ENCODE measurements at regions not wholly inside any gene's neighbourhood (a gene's known extent, or its start where the extent isn't known, plus 50 kb on each side); places are given as distances from the start of the nearest gene placed in this dataset.

DNA sequence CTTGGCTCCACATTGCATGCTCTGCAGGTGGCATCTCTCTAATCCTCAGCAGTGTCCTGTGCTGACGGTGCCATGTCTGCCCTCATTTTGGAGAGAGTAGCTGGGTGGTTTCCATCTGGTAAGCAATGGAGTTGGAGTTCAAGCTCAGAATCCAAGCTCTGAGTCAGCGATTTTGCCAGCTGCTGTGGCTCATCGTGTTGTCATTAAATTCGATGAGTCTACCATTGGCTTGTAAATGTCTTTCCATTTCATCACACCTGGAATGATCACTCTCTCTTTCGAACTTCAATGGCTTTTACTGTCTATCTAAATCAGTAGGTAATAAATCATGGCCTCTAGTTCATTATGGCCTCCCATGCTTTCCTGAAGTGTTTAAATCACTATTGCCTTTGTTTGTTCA, 378.5 kb upstream of the TSHZ2 start:
- intact Hi-C loops (cut with micrococcal nuclease; ENCODE audit: unreplicated experiment) = no loop called here
- CTCF ChIA-PET = no interaction called here
- BruUV-seq (replicated peaks) = no TSS peak
- Histone ChIP-seq H3K27ac (ENCODE audit: control insufficient read depth, insufficient read depth) (no peak overlapping the region), H2AFZ (ENCODE audit: control insufficient read depth, low read depth, low read length) (no peak overlapping the region), H3K79me2 (ENCODE audit: control insufficient read depth, insufficient read depth, low read length) (no peaks in the 10 kb centered on the region), H3K9ac (ENCODE audit: control insufficient read depth, insufficient read depth, low read length) (no peak overlapping the region), H3K4me2 (ENCODE audit: control insufficient read depth, insufficient read depth) (no peak overlapping the region), H4K20me1 (ENCODE audit: control insufficient read depth, insufficient read depth) (no peaks in the 10 kb centered on the region), H3K27me3 (replicated peaks in 1 of 2; ENCODE audit: control insufficient read depth in 2 of 2, insufficient read depth in 2 of 2, low read length in 1 of 2) (no peaks in the 10 kb centered on the region), H3K4me1 (ENCODE audit: control insufficient read depth, insufficient read depth, low read length) (no peaks in the 10 kb centered on the region), H3K9me3 (replicated peaks; ENCODE audit: control insufficient read depth, insufficient read depth, low read length) (no peaks in the 10 kb centered on the region), H3K4me3 (no peak overlapping the region), H3K36me3 (ENCODE audit: control insufficient read depth in 2 of 2, insufficient read depth in 2 of 2, low read length in 1 of 2) (no peaks in the 10 kb centered on the region)
- in situ Hi-C loops (cut with MboI) = no loop called here
- FAIRE-seq (no peak), ATAC-seq (no peak), DNase-seq (ENCODE audit: low read depth, low spot score) (no peak)
- TF ChIP-seq, protein P1, sequence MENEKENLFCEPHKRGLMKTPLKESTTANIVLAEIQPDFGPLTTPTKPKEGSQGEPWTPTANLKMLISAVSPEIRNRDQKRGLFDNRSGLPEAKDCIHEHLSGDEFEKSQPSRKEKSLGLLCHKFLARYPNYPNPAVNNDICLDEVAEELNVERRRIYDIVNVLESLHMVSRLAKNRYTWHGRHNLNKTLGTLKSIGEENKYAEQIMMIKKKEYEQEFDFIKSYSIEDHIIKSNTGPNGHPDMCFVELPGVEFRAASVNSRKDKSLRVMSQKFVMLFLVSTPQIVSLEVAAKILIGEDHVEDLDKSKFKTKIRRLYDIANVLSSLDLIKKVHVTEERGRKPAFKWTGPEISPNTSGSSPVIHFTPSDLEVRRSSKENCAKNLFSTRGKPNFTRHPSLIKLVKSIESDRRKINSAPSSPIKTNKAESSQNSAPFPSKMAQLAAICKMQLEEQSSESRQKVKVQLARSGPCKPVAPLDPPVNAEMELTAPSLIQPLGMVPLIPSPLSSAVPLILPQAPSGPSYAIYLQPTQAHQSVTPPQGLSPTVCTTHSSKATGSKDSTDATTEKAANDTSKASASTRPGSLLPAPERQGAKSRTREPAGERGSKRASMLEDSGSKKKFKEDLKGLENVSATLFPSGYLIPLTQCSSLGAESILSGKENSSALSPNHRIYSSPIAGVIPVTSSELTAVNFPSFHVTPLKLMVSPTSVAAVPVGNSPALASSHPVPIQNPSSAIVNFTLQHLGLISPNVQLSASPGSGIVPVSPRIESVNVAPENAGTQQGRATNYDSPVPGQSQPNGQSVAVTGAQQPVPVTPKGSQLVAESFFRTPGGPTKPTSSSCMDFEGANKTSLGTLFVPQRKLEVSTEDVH (IDR thresholded peaks at IDR 0.05; ENCODE audit: low read depth, partially characterized antibody) = no peak
- TF ChIP-seq, protein P2, sequence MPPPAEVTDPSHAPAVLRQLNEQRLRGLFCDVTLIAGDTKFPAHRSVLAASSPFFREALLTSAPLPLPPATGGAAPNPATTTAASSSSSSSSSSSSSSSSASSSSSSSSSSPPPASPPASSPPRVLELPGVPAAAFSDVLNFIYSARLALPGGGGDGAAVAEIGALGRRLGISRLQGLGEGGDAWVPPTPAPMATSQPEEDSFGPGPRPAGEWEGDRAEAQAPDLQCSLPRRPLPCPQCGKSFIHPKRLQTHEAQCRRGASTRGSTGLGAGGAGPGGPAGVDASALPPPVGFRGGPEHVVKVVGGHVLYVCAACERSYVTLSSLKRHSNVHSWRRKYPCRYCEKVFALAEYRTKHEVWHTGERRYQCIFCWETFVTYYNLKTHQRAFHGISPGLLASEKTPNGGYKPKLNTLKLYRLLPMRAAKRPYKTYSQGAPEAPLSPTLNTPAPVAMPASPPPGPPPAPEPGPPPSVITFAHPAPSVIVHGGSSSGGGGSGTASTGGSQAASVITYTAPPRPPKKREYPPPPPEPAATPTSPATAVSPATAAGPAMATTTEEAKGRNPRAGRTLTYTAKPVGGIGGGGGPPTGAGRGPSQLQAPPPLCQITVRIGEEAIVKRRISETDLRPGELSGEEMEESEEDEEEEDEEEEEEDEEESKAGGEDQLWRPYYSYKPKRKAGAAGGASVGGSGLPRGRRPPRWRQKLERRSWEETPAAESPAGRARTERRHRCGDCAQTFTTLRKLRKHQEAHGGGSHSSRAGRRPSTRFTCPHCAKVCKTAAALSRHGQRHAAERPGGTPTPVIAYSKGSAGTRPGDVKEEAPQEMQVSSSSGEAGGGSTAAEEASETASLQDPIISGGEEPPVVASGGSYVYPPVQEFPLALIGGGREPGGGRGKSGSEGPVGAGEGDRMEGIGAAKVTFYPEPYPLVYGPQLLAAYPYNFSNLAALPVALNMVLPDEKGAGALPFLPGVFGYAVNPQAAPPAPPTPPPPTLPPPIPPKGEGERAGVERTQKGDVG (CRISPR knock-in tag; IDR thresholded peaks at IDR 0.05) = no peak
- no peak for TF ChIP-seq SIX5 (IDR thresholded peaks at IDR 0.05; ENCODE audit: low read depth, low read length, severe bottlenecking)
- no peak for TF ChIP-seq STAT3 (IDR thresholded peaks at IDR 0.05; ENCODE audit: low read depth, low read length)
- no peak for TF ChIP-seq NR2C2 (IDR thresholded peaks at IDR 0.05; ENCODE audit: borderline replicate concordance, control insufficient read depth, insufficient read length, low read depth)
- no peak for TF ChIP-seq TARDBP (IDR thresholded peaks at IDR 0.05; ENCODE audit: borderline replicate concordance)
- TF ChIP-seq JUND (IDR thresholded peaks at IDR 0.05; ENCODE audit: low read depth, low read length) = no peak
- TF ChIP-seq GABPA (IDR thresholded peaks at IDR 0.05; ENCODE audit: low read depth) = no peak
- no peak for TF ChIP-seq CREB1 (IDR thresholded peaks at IDR 0.05; ENCODE audit: low read depth)
- TF ChIP-seq, protein P3, sequence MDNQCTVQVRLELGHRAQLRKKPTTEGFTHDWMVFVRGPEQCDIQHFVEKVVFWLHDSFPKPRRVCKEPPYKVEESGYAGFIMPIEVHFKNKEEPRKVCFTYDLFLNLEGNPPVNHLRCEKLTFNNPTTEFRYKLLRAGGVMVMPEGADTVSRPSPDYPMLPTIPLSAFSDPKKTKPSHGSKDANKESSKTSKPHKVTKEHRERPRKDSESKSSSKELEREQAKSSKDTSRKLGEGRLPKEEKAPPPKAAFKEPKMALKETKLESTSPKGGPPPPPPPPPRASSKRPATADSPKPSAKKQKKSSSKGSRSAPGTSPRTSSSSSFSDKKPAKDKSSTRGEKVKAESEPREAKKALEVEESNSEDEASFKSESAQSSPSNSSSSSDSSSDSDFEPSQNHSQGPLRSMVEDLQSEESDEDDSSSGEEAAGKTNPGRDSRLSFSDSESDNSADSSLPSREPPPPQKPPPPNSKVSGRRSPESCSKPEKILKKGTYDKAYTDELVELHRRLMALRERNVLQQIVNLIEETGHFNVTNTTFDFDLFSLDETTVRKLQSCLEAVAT (IDR thresholded peaks at IDR 0.05) = no peak
- no peak for TF ChIP-seq EED (IDR thresholded peaks at IDR 0.05; ENCODE audit: low read depth)
- TF ChIP-seq FOXM1 (IDR thresholded peaks at IDR 0.05; ENCODE audit: low read depth, low read length) = no peak
- SMC1A ChIA-PET (ENCODE audit: uncharacterized antibody, unreplicated experiment) = no interaction called here
- 5% methylated on average over 5 of the region's 5 CpGs for WGBS (ENCODE audit: insufficient coverage, insufficient replicate concordance, low lambda C conversion rate, missing lambda C conversion rate)
- RAD21 ChIA-PET (ENCODE audit: unreplicated experiment) = no interaction called here
- POLR2A ChIA-PET = no interaction called here

All from GM12878 (cell line).